ENCODE measurements at regions not wholly inside any gene's neighbourhood (a gene's known extent, or its start where the extent isn't known, plus 50 kb on each side); places are given as distances from the start of the nearest gene placed in this dataset.
A peak's percentile ranks its signal among the peaks of the same experiment; 100 is the strongest.

DNA sequence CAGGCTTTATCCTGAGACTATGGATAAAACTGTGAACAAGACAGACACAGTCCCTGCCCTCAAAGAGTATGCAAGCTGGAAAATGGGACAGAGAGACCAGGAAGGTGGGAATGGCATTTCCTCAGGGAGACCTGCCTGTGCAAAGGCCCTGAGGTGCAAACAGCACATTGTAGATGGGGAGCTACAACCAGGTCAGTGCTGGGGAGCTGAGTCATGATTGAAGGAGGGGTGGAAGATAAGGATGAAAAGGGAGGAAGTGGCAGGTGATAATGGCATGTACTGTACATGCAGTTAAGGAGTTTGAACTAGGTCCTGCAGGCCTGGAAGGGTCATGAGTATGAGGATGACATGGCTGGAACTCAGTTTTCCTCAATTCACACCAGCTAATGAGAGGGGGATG is 75.5 kb upstream of the BOD1 start (continued):
- TF ChIP-seq, protein P1, sequence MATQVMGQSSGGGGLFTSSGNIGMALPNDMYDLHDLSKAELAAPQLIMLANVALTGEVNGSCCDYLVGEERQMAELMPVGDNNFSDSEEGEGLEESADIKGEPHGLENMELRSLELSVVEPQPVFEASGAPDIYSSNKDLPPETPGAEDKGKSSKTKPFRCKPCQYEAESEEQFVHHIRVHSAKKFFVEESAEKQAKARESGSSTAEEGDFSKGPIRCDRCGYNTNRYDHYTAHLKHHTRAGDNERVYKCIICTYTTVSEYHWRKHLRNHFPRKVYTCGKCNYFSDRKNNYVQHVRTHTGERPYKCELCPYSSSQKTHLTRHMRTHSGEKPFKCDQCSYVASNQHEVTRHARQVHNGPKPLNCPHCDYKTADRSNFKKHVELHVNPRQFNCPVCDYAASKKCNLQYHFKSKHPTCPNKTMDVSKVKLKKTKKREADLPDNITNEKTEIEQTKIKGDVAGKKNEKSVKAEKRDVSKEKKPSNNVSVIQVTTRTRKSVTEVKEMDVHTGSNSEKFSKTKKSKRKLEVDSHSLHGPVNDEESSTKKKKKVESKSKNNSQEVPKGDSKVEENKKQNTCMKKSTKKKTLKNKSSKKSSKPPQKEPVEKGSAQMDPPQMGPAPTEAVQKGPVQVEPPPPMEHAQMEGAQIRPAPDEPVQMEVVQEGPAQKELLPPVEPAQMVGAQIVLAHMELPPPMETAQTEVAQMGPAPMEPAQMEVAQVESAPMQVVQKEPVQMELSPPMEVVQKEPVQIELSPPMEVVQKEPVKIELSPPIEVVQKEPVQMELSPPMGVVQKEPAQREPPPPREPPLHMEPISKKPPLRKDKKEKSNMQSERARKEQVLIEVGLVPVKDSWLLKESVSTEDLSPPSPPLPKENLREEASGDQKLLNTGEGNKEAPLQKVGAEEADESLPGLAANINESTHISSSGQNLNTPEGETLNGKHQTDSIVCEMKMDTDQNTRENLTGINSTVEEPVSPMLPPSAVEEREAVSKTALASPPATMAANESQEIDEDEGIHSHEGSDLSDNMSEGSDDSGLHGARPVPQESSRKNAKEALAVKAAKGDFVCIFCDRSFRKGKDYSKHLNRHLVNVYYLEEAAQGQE (IDR thresholded peaks at IDR 0.05; ENCODE audit: borderline replicate concordance), result no peak
- TF ChIP-seq, protein P1 (CRISPR knock-in tag; IDR thresholded peaks at IDR 0.05; ENCODE audit: low read depth), result no peak
- no peak for TF ChIP-seq KLF1 (tag; IDR thresholded peaks at IDR 0.05)
- TF ChIP-seq GTF2F1 (IDR thresholded peaks at IDR 0.05; ENCODE audit: low read depth, low read length), result no peak
- TF ChIP-seq ZNF24 (IDR thresholded peaks at IDR 0.05), result peak; percentile 55
- TF ChIP-seq MAFG (tag; conservative IDR thresholded peaks at IDR 0.05), result peak; percentile 80
- TF ChIP-seq ARHGAP35 (IDR thresholded peaks at IDR 0.05; ENCODE audit: partially characterized antibody), result no peak
- TF ChIP-seq TCF7 (IDR thresholded peaks at IDR 0.05; ENCODE audit: borderline replicate concordance), result no peak; the same call in 1 of the 2 replicates
- TF ChIP-seq CHD1 (IDR thresholded peaks at IDR 0.05; ENCODE audit: low read length), result no peak
- TF ChIP-seq ELF2 (CRISPR knock-in tag; IDR thresholded peaks at IDR 0.05), result no peak
- no peak for TF ChIP-seq MCM2 (IDR thresholded peaks at IDR 0.05; ENCODE audit: low read depth)
- peak; percentile 28; the same call in 1 of the 2 replicates for TF ChIP-seq SOX6 (IDR thresholded peaks at IDR 0.05)
- no peak for TF ChIP-seq GTF2E2 (tag; IDR thresholded peaks at IDR 0.05)
- no peak for TF ChIP-seq DIDO1 (tag; IDR thresholded peaks at IDR 0.05; ENCODE audit: low read depth)
- TF ChIP-seq NCOA1 (IDR thresholded peaks at IDR 0.05; ENCODE audit: low read depth), result 0 out of 2 replicates have a peak, but pooled peaks have one; percentile 18
- peak; percentile 50; the same call in 1 of the 2 replicates for TF ChIP-seq CC2D1A (IDR thresholded peaks at IDR 0.05)
- no peak for TF ChIP-seq KLF6 (CRISPR knock-in tag; IDR thresholded peaks at IDR 0.05; ENCODE audit: borderline replicate concordance)
- TF ChIP-seq RHOXF2B (CRISPR knock-in tag; conservative IDR thresholded peaks at IDR 0.05), result no peak
- TF ChIP-seq CHCHD3 (CRISPR knock-in tag; IDR thresholded peaks at IDR 0.05), result no peak
- no peak for TF ChIP-seq HMBOX1 (IDR thresholded peaks at IDR 0.05)
- peak; percentile 96 for TF ChIP-seq NFE2 (IDR thresholded peaks at IDR 0.05; ENCODE audit: low read depth)
- TF ChIP-seq ZNF707 (CRISPR knock-in tag; conservative IDR thresholded peaks at IDR 0.05), result no peak
- no peak for TF ChIP-seq SUPT5H (IDR thresholded peaks at IDR 0.05)
- TF ChIP-seq CBX3 (IDR thresholded peaks at IDR 0.05; ENCODE audit: borderline replicate concordance in 1 of 2, low read length in 2 of 2), result peak in 1 of 2 experiments; percentile 67; a peak in 1 of 3 replicates
- no peak for TF ChIP-seq PHF21A (IDR thresholded peaks at IDR 0.05; ENCODE audit: borderline replicate concordance, low read depth)
- no peak for TF ChIP-seq BRCA1 (IDR thresholded peaks at IDR 0.05)
- no peak for TF ChIP-seq BRCA1 (CRISPR knock-in tag; IDR thresholded peaks at IDR 0.05)

Measured in K562 (cell line).